ENCODE measurements at regions not wholly inside any gene's neighbourhood (a gene's known extent, or its start where the extent isn't known, plus 50 kb on each side); places are given as distances from the start of the nearest gene placed in this dataset.

- DNase-seq (ENCODE audit: low read depth) = no peak
Measured at GRCh38 chr20:53716395-53716794, 122.8 kb upstream of the ZNF217 start.

GRCh38 chr20:53714524-53714923 is 120.9 kb upstream of the ZNF217 start:
- TF ChIP-seq, protein P1, sequence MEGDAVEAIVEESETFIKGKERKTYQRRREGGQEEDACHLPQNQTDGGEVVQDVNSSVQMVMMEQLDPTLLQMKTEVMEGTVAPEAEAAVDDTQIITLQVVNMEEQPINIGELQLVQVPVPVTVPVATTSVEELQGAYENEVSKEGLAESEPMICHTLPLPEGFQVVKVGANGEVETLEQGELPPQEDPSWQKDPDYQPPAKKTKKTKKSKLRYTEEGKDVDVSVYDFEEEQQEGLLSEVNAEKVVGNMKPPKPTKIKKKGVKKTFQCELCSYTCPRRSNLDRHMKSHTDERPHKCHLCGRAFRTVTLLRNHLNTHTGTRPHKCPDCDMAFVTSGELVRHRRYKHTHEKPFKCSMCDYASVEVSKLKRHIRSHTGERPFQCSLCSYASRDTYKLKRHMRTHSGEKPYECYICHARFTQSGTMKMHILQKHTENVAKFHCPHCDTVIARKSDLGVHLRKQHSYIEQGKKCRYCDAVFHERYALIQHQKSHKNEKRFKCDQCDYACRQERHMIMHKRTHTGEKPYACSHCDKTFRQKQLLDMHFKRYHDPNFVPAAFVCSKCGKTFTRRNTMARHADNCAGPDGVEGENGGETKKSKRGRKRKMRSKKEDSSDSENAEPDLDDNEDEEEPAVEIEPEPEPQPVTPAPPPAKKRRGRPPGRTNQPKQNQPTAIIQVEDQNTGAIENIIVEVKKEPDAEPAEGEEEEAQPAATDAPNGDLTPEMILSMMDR (conservative IDR thresholded peaks at IDR 0.05; ENCODE audit: control insufficient read depth, insufficient read depth, low read depth, low read length) = no peak
- no peak overlapping the region for H3K4me3 ChIP-seq (ENCODE audit: control insufficient read depth, low read depth, low read length)
- DNase-seq (ENCODE audit: low read depth) = no peak

More at GRCh38 chr20:53716395-53716794, 122.8 kb upstream of the ZNF217 start:
- TF ChIP-seq, protein P1 (conservative IDR thresholded peaks at IDR 0.05; ENCODE audit: control insufficient read depth, insufficient read depth, low read depth, low read length) = no peak
- H3K4me3 ChIP-seq (ENCODE audit: control insufficient read depth, low read depth, low read length) = no peak overlapping the region

GRCh38 chr20:53713328-53714056 is 119.9 kb upstream of the ZNF217 start:
- DNase-seq (ENCODE audit: low read depth) = no peak
- TF ChIP-seq, protein P1 (conservative IDR thresholded peaks at IDR 0.05; ENCODE audit: control insufficient read depth, insufficient read depth, low read depth, low read length) = no peak
- H3K4me3 ChIP-seq (ENCODE audit: control insufficient read depth, low read depth, low read length) = no peak overlapping the region

GRCh38 chr20:53712212-53712977 is 118.8 kb upstream of the ZNF217 start:
- no peak for DNase-seq (ENCODE audit: low read depth)
- H3K4me3 ChIP-seq (ENCODE audit: control insufficient read depth, low read depth, low read length) = no peak overlapping the region
- TF ChIP-seq, protein P1 (conservative IDR thresholded peaks at IDR 0.05; ENCODE audit: control insufficient read depth, insufficient read depth, low read depth, low read length) = no peak

- DNase-seq (ENCODE audit: low read depth) = no peak
- no peak overlapping the region for H3K4me3 ChIP-seq (ENCODE audit: control insufficient read depth, low read depth, low read length)
- TF ChIP-seq, protein P1 (conservative IDR thresholded peaks at IDR 0.05; ENCODE audit: control insufficient read depth, insufficient read depth, low read depth, low read length) = no peak
Measured at GRCh38 chr20:53711333-53712211, 117.9 kb upstream of the ZNF217 start.

Data from fibroblast of mammary gland (primary cell).